Mesendoderm (in vitro differentiated cells): ENCODE measurements at regions not wholly inside any gene's neighbourhood (a gene's known extent, or its start where the extent isn't known, plus 50 kb on each side); places are given as distances from the start of the nearest gene placed in this dataset.

ENCODE experiments used
- DNase-seq: peaks from one replicate; pipeline ENCODE4 v3.0.0; 2013
- H2AK5ac ChIP-seq: 2 replicates; pipeline ENCODE4 v1.6.1; 2013; ENCODE audit warnings: low read length, inconsistent platforms
- H2BK120ac ChIP-seq: 2 replicates; pipeline ENCODE4 v1.6.1; 2013; ENCODE audit warnings: low read depth, mild to moderate bottlenecking, low read length, moderate library complexity, mixed read lengths
- H2BK15ac ChIP-seq: replicated peaks from 2 replicates; pipeline ENCODE4 v1.6.1; 2013; ENCODE audit warnings: low read depth, mild to moderate bottlenecking, moderate library complexity
- H2BK5ac ChIP-seq: 2 replicates; pipeline ENCODE4 v1.6.1; 2013; ENCODE audit warnings: low read length, inconsistent platforms
- H3K18ac ChIP-seq: 2 replicates; pipeline ENCODE4 v1.6.1; 2013; ENCODE audit warnings: mild to moderate bottlenecking, low read length, mixed read lengths
- H3K23ac ChIP-seq: one replicate; pipeline ENCODE4 v1.6.1; 2013; ENCODE audit warnings: low read length
- H3K27ac ChIP-seq: 2 replicates; pipeline ENCODE4 v1.5.1; 2013; ENCODE audit warnings: low read depth, mild to moderate bottlenecking, inconsistent platforms, low read length, moderate library complexity
- H3K27me3 ChIP-seq: 2 replicates; pipeline ENCODE4 v1.6.1; 2013; ENCODE audit warnings: low read length, control low read depth, mild to moderate bottlenecking, inconsistent platforms; ENCODE audit not compliant: insufficient read depth, poor library complexity
- H3K36me3 ChIP-seq: 2 replicates; pipeline ENCODE4 v1.6.1; 2013; ENCODE audit warnings: low read length, inconsistent platforms; ENCODE audit not compliant: control insufficient read depth, insufficient read depth
- H3K4ac ChIP-seq: one replicate; pipeline ENCODE4 v1.6.1; 2013; ENCODE audit warnings: low read depth, mild to moderate bottlenecking, low read length, moderate library complexity
- H3K4me1 ChIP-seq: 2 replicates; pipeline ENCODE4 v1.6.1; 2013; ENCODE audit warnings: low read depth, low read length, inconsistent platforms; ENCODE audit not compliant: control insufficient read depth
- H3K4me2 ChIP-seq: 2 replicates; pipeline ENCODE4 v1.6.1; 2013; ENCODE audit warnings: low read length
- H3K4me3 ChIP-seq: 2 replicates; pipeline ENCODE4 v1.5.1; 2013; ENCODE audit warnings: mild to moderate bottlenecking, low read length
- H3K56ac ChIP-seq: one replicate; pipeline ENCODE4 v1.6.1; 2013; ENCODE audit warnings: low read length
- H3K79me1 ChIP-seq: 2 replicates; pipeline ENCODE4 v1.6.1; 2013; ENCODE audit warnings: low read length, inconsistent platforms
- H3K79me2 ChIP-seq: 2 replicates; pipeline ENCODE4 v1.6.1; 2013; ENCODE audit warnings: mild to moderate bottlenecking, low read length; ENCODE audit not compliant: control insufficient read depth, insufficient read depth
- H3K9ac ChIP-seq: 2 replicates; pipeline ENCODE4 v1.6.1; 2013; ENCODE audit warnings: low read length, inconsistent platforms
- H4K5ac ChIP-seq: one replicate; pipeline ENCODE4 v1.6.1; 2013; ENCODE audit warnings: low read length
- H4K8ac ChIP-seq: one replicate; pipeline ENCODE4 v1.6.1; 2013; ENCODE audit warnings: low read depth, mild to moderate bottlenecking, control low read depth, low read length, moderate library complexity
- WGBS: extraction: QIAGEN DNeasy Blood & Tissue Kit; methylation state at CpG from one replicate; pipeline ENCODE4 v1.1.7; 2013; ENCODE audit warnings: low lambda C conversion rate, missing lambda C conversion rate; ENCODE audit not compliant: insufficient coverage; ENCODE audit errors: extremely low coverage; 5-methylcytosine and 5-hydroxymethylcytosine counted together

- no peaks in the 10 kb centered on the region for H3K4me1 ChIP-seq
- H3K36me3 ChIP-seq, result no peaks in the 10 kb centered on the region
- no peak overlapping the region for H3K18ac ChIP-seq
- H3K9ac ChIP-seq, result no peak overlapping the region
- no peak overlapping the region for H3K4me3 ChIP-seq
- H3K27me3 ChIP-seq, result no peaks in the 10 kb centered on the region
- DNase-seq, result peak; percentile 31
- no peak overlapping the region for H3K4me2 ChIP-seq
- H4K8ac ChIP-seq, result no peak overlapping the region
- H2BK120ac ChIP-seq, result no peak overlapping the region
- H4K5ac ChIP-seq, result no peak overlapping the region
- H3K79me2 ChIP-seq, result no peaks in the 10 kb centered on the region
- no peak overlapping the region for H2BK5ac ChIP-seq
- H2BK15ac ChIP-seq, result no peak overlapping the region
- no peak overlapping the region for H3K27ac ChIP-seq
- no peak overlapping the region for H3K4ac ChIP-seq
- H3K79me1 ChIP-seq, result no peaks in the 10 kb centered on the region
- H2AK5ac ChIP-seq, result no peak overlapping the region
- no peak overlapping the region for H3K56ac ChIP-seq
- WGBS, result no CpG with 5 or more reads among the region's 3 CpGs
- no peak overlapping the region for H3K23ac ChIP-seq
Measured at GRCh38 chrX:110987292-110987691, 108.7 kb upstream of the PAK3 start.

GRCh38 chrX:110985470-110985869 lies 110.5 kb upstream of the PAK3 start:
- H3K4ac ChIP-seq, result no peak overlapping the region
- H2BK5ac ChIP-seq, result no peak overlapping the region
- no peaks in the 10 kb centered on the region for H3K79me1 ChIP-seq
- H3K79me2 ChIP-seq, result no peaks in the 10 kb centered on the region
- H2BK120ac ChIP-seq, result no peak overlapping the region
- H3K4me1 ChIP-seq, result no peaks in the 10 kb centered on the region
- no peak overlapping the region for H3K4me2 ChIP-seq
- H4K5ac ChIP-seq, result no peak overlapping the region
- H3K27ac ChIP-seq, result no peak overlapping the region
- H3K4me3 ChIP-seq, result no peak overlapping the region
- no peak overlapping the region for H2AK5ac ChIP-seq
- H3K18ac ChIP-seq, result no peak overlapping the region
- H3K9ac ChIP-seq, result no peak overlapping the region
- no peak for DNase-seq
- WGBS, result no CpG with 5 or more reads among the region's 2 CpGs
- no peaks in the 10 kb centered on the region for H3K36me3 ChIP-seq
- no peak overlapping the region for H2BK15ac ChIP-seq
- H3K27me3 ChIP-seq, result no peaks in the 10 kb centered on the region
- no peak overlapping the region for H3K23ac ChIP-seq
- H4K8ac ChIP-seq, result no peak overlapping the region
- H3K56ac ChIP-seq, result no peak overlapping the region

GRCh38 chrX:110983024-110983423 lies 113.0 kb upstream of the PAK3 start:
- Histone ChIP-seq H3K4me2 (no peak overlapping the region), H3K27me3 (no peaks in the 10 kb centered on the region)
- no CpG with 5 or more reads among the region's 2 CpGs for WGBS

GRCh38 chrX:110966839-110967238 lies 129.2 kb upstream of the PAK3 start:
- no peaks in the 10 kb centered on the region for H3K79me2 ChIP-seq
- no peak overlapping the region for H3K23ac ChIP-seq
- H3K18ac ChIP-seq, result no peak overlapping the region
- H3K79me1 ChIP-seq, result no peaks in the 10 kb centered on the region
- WGBS, result no CpG with 5 or more reads among the region's 1 CpG
- H3K9ac ChIP-seq, result no peak overlapping the region
- H4K5ac ChIP-seq, result no peak overlapping the region
- no peak overlapping the region for H3K4me3 ChIP-seq
- H3K4me2 ChIP-seq, result no peak overlapping the region
- DNase-seq, result no peak
- H2AK5ac ChIP-seq, result no peak overlapping the region
- no peak overlapping the region for H3K27ac ChIP-seq
- no peak overlapping the region for H2BK120ac ChIP-seq
- no peaks in the 10 kb centered on the region for H3K27me3 ChIP-seq
- no peaks in the 10 kb centered on the region for H3K4me1 ChIP-seq
- H2BK5ac ChIP-seq, result no peak overlapping the region
- H3K4ac ChIP-seq, result no peak overlapping the region
- H3K56ac ChIP-seq, result peak overlapping the region; percentile 7
- H3K36me3 ChIP-seq, result no peaks in the 10 kb centered on the region
- H2BK15ac ChIP-seq, result no peak overlapping the region
- no peak overlapping the region for H4K8ac ChIP-seq

More at GRCh38 chrX:110983024-110983423, 113.0 kb upstream of the PAK3 start:
- no peak overlapping the region for H2BK15ac ChIP-seq
- no peaks in the 10 kb centered on the region for H3K4me1 ChIP-seq
- no peak overlapping the region for H3K18ac ChIP-seq
- no peak for DNase-seq
- no peaks in the 10 kb centered on the region for H3K79me2 ChIP-seq
- H3K23ac ChIP-seq, result no peak overlapping the region
- H2BK120ac ChIP-seq, result no peak overlapping the region
- H3K9ac ChIP-seq, result no peak overlapping the region
- no peak overlapping the region for H4K5ac ChIP-seq
- H4K8ac ChIP-seq, result no peak overlapping the region
- H2AK5ac ChIP-seq, result no peak overlapping the region
- H3K36me3 ChIP-seq, result no peaks in the 10 kb centered on the region
- H3K27ac ChIP-seq, result no peak overlapping the region
- no peak overlapping the region for H3K4ac ChIP-seq
- H3K56ac ChIP-seq, result no peak overlapping the region
- H3K79me1 ChIP-seq, result no peaks in the 10 kb centered on the region
- no peak overlapping the region for H2BK5ac ChIP-seq
- H3K4me3 ChIP-seq, result no peak overlapping the region

- no peak overlapping the region for H3K4me2 ChIP-seq
- DNase-seq, result no peak
- H2AK5ac ChIP-seq, result no peak overlapping the region
- no peak overlapping the region for H4K8ac ChIP-seq
- H3K9ac ChIP-seq, result no peak overlapping the region
- H3K36me3 ChIP-seq, result no peaks in the 10 kb centered on the region
- H3K18ac ChIP-seq, result no peak overlapping the region
- no peak overlapping the region for H2BK15ac ChIP-seq
- H2BK120ac ChIP-seq, result no peak overlapping the region
- H3K4me1 ChIP-seq, result no peaks in the 10 kb centered on the region
- H2BK5ac ChIP-seq, result no peak overlapping the region
- no peak overlapping the region for H4K5ac ChIP-seq
- H3K27me3 ChIP-seq, result no peaks in the 10 kb centered on the region
- no peaks in the 10 kb centered on the region for H3K79me1 ChIP-seq
- no peak overlapping the region for H3K27ac ChIP-seq
- no peak overlapping the region for H3K4ac ChIP-seq
- no peak overlapping the region for H3K56ac ChIP-seq
- no peak overlapping the region for H3K4me3 ChIP-seq
- H3K23ac ChIP-seq, result no peak overlapping the region
- no peaks in the 10 kb centered on the region for H3K79me2 ChIP-seq
- no CpG with 5 or more reads among the region's 1 CpG for WGBS
Measured at GRCh38 chrX:110966091-110966454, 129.9 kb upstream of the PAK3 start.

GRCh38 chrX:110965409-110966090 lies 130.4 kb upstream of the PAK3 start:
- H2BK15ac ChIP-seq, result no peak overlapping the region
- no peaks in the 10 kb centered on the region for H3K4me1 ChIP-seq
- H3K4ac ChIP-seq, result no peak overlapping the region
- H3K79me2 ChIP-seq, result no peaks in the 10 kb centered on the region
- H3K36me3 ChIP-seq, result no peaks in the 10 kb centered on the region
- H3K79me1 ChIP-seq, result no peaks in the 10 kb centered on the region
- no peak overlapping the region for H3K27ac ChIP-seq
- no peak overlapping the region for H3K56ac ChIP-seq
- no peak for DNase-seq
- H3K4me3 ChIP-seq, result no peak overlapping the region
- no peak overlapping the region for H3K9ac ChIP-seq
- H3K23ac ChIP-seq, result no peak overlapping the region
- no peak overlapping the region for H2AK5ac ChIP-seq
- no peak overlapping the region for H4K5ac ChIP-seq
- no CpG with 5 or more reads among the region's 4 CpGs for WGBS
- no peak overlapping the region for H3K18ac ChIP-seq
- H4K8ac ChIP-seq, result no peak overlapping the region
- H3K27me3 ChIP-seq, result no peaks in the 10 kb centered on the region
- H3K4me2 ChIP-seq, result no peak overlapping the region
- no peak overlapping the region for H2BK5ac ChIP-seq
- H2BK120ac ChIP-seq, result no peak overlapping the region
